Neural cell (in vitro differentiated cells): ENCODE measurements at regions not wholly inside any gene's neighbourhood (a gene's known extent, or its start where the extent isn't known, plus 50 kb on each side); places are given as distances from the start of the nearest gene placed in this dataset.

Experiments
- H2AFZ ChIP-seq: fragments of 200-600, 300-800 bp; sonication (generic), shearing (Covaris generic); 2 replicates; pipeline ENCODE4 v1.6.0; 2014; ENCODE audit warnings: low read depth, mild to moderate bottlenecking, antibody characterized with exemption, low read length, moderate library complexity
- H3F3A ChIP-seq: fragments of 200-600 bp; shearing (Covaris generic); 2 replicates; pipeline ENCODE4 v1.6.1; 2016; ENCODE audit warnings: mild to moderate bottlenecking, moderate library complexity, mixed read lengths, antibody characterized with exemption, low read length; ENCODE audit not compliant: insufficient read depth, poor library complexity, severe bottlenecking
- H3K27ac ChIP-seq: fragments of 200-600, 300-800 bp; sonication (generic), shearing (Covaris generic); 2 replicates; pipeline ENCODE4 v1.5.1; 2014; ENCODE audit warnings: mild to moderate bottlenecking, low read length, moderate library complexity
- H3K27me3 ChIP-seq: fragments of 300-800, 200-600 bp; sonication (generic), shearing (Covaris generic); 2 replicates; pipeline ENCODE4 v1.6.0; 2014; ENCODE audit warnings: mild to moderate bottlenecking, low read depth, low read length, moderate library complexity; ENCODE audit not compliant: insufficient read depth
- H3K36me3 ChIP-seq: fragments of 300-800, 200-600 bp; sonication (generic), shearing (Covaris generic); 2 replicates; pipeline ENCODE4 v1.5.1; 2014; ENCODE audit warnings: mild to moderate bottlenecking, antibody characterized with exemption, low read length, moderate library complexity; ENCODE audit not compliant: insufficient read depth
- H3K4me2 ChIP-seq: fragments of 300-800, 200-600 bp; sonication (generic), shearing (Covaris generic); 2 replicates; pipeline ENCODE4 v1.6.0; 2014; ENCODE audit warnings: mild to moderate bottlenecking, low read length
- H3K4me3 ChIP-seq: fragments of 300-800, 200-600 bp; sonication (generic), shearing (Covaris generic); 2 replicates; pipeline ENCODE4 v1.5.1; 2014; ENCODE audit warnings: mild to moderate bottlenecking, low read length, moderate library complexity
- H3K79me2 ChIP-seq: fragments of 200-600 bp; shearing (Covaris generic); replicated peaks from 2 replicates; pipeline ENCODE4 v1.6.0; 2014; ENCODE audit warnings: mild to moderate bottlenecking, low read length, moderate library complexity; ENCODE audit not compliant: insufficient read depth
- H3K9ac ChIP-seq: fragments of 300-800, 200-600 bp; sonication (generic), shearing (Covaris generic); 2 replicates; pipeline ENCODE4 v1.6.1; 2016; ENCODE audit warnings: mild to moderate bottlenecking, low read length, mixed read lengths
- H3K9me2 ChIP-seq: fragments of 200-600 bp; shearing (Covaris generic); 2 replicates; pipeline ENCODE4 v1.6.1; 2016; ENCODE audit warnings: mild to moderate bottlenecking, low read length, mixed read lengths; ENCODE audit not compliant: insufficient read depth
- H3K9me3 ChIP-seq: fragments of 200-600, 300-800 bp; sonication (generic), shearing (Covaris generic); 2 replicates; pipeline ENCODE4 v1.6.1; 2016; ENCODE audit warnings: mild to moderate bottlenecking, mixed run types, low read length, moderate library complexity, mixed read lengths
- H4K20me1 ChIP-seq: fragments of 200-600 bp; shearing (Covaris generic); 2 replicates; pipeline ENCODE4 v1.6.1; 2016; ENCODE audit warnings: mild to moderate bottlenecking, mixed run types; ENCODE audit not compliant: insufficient read depth
- EP300 ChIP-seq: fragments of 450-650 bp; conservative IDR thresholded peaks from 2 replicates; pipeline ENCODE4 v1.6.1; 2014; ENCODE audit warnings: antibody characterized with exemption, mild to moderate bottlenecking, moderate library complexity; ENCODE audit not compliant: poor library complexity, severe bottlenecking
- EZH2 ChIP-seq: fragments of 200-600, 300-800 bp; shearing (Covaris generic), sonication (generic); IDR thresholded peaks from 2 replicates; pipeline ENCODE4 v1.6.1; 2014; ENCODE audit warnings: antibody characterized with exemption, low read length, borderline replicate concordance, mild to moderate bottlenecking; ENCODE audit not compliant: insufficient read depth, poor library complexity, severe bottlenecking
- MXI1 ChIP-seq: fragments of 450-650 bp; conservative IDR thresholded peaks from 2 replicates; pipeline ENCODE4 v1.6.1; 2014; ENCODE audit warnings: antibody characterized with exemption, mild to moderate bottlenecking; ENCODE audit not compliant: poor library complexity, severe bottlenecking
- POLR2AphosphoS5 ChIP-seq: IDR thresholded peaks from 2 replicates; pipeline ENCODE4 v1.6.1; 2012
- RAD21 ChIP-seq: fragments of 450-650 bp; conservative IDR thresholded peaks from 2 replicates; pipeline ENCODE4 v1.6.1; 2014; ENCODE audit warnings: antibody characterized with exemption, mild to moderate bottlenecking, moderate library complexity
- REST ChIP-seq: IDR thresholded peaks from 2 replicates; pipeline ENCODE4 v1.6.1; 2012; ENCODE audit warnings: borderline replicate concordance
- SMC3 ChIP-seq: fragments of 450-650 bp; conservative IDR thresholded peaks from 2 replicates; pipeline ENCODE4 v1.6.1; 2014; ENCODE audit warnings: antibody characterized with exemption, mild to moderate bottlenecking, moderate library complexity; ENCODE audit not compliant: poor library complexity
- TAF1 ChIP-seq: IDR thresholded peaks from 2 replicates; pipeline ENCODE4 v1.6.1; 2012; ENCODE audit warnings: low read depth
- TF ChIP-seq, protein P1 (sequence below): fragments of 450-650 bp; IDR thresholded peaks from 2 replicates; pipeline ENCODE4 v1.5.1; 2014; ENCODE audit warnings: antibody characterized with exemption, mild to moderate bottlenecking, moderate library complexity; ENCODE audit not compliant: poor library complexity, severe bottlenecking

DNA sequence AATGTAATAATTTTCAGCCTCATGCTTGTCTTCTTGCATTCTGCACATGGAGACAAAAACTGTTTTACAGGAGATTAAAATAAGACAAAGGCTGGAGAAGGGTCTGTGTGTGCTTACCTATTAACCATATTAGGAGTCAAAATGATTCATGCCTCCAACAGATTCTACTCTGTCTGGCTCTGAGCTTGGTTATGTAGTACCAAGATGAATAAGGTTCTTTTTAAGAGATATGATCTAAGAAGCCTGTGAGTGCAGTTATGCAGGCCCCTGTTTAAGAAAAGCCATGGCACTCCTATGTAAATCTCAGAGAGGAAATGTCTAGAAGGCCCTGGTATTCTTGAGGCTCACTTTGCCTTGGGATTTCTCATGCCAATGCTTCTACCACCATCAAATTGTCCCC, 486.6 kb upstream of the CDH11 start:
- TF ChIP-seq REST (no peak), EZH2 (no peak), POLR2AphosphoS5 (no peak), EP300 (no peak), TAF1 (no peak), MXI1 (no peak), SMC3 (no peak), RAD21 (no peak)
- TF ChIP-seq, protein P1, sequence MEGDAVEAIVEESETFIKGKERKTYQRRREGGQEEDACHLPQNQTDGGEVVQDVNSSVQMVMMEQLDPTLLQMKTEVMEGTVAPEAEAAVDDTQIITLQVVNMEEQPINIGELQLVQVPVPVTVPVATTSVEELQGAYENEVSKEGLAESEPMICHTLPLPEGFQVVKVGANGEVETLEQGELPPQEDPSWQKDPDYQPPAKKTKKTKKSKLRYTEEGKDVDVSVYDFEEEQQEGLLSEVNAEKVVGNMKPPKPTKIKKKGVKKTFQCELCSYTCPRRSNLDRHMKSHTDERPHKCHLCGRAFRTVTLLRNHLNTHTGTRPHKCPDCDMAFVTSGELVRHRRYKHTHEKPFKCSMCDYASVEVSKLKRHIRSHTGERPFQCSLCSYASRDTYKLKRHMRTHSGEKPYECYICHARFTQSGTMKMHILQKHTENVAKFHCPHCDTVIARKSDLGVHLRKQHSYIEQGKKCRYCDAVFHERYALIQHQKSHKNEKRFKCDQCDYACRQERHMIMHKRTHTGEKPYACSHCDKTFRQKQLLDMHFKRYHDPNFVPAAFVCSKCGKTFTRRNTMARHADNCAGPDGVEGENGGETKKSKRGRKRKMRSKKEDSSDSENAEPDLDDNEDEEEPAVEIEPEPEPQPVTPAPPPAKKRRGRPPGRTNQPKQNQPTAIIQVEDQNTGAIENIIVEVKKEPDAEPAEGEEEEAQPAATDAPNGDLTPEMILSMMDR, result no peak
- Histone ChIP-seq H3K9me2 (no peaks in the 10 kb centered on the region), H3K4me3 (no peak overlapping the region), H3K9ac (no peak overlapping the region), H3K79me2 (no peaks in the 10 kb centered on the region), H3K36me3 (no peaks in the 10 kb centered on the region), H3K9me3 (no peaks in the 10 kb centered on the region), H3F3A (no peaks in the 10 kb centered on the region), H3K4me2 (no peak overlapping the region), H2AFZ (no peak overlapping the region), H4K20me1 (no peaks in the 10 kb centered on the region), H3K27ac (no peak overlapping the region), H3K27me3 (no peaks in the 10 kb centered on the region)

- Histone ChIP-seq H3K4me2 (no peak overlapping the region), H3K9me3 (no peaks in the 10 kb centered on the region), H3K36me3 (no peaks in the 10 kb centered on the region), H3K4me3 (no peak overlapping the region), H3F3A (no peaks in the 10 kb centered on the region), H3K79me2 (no peaks in the 10 kb centered on the region), H3K9me2 (no peaks in the 10 kb centered on the region), H4K20me1 (no peaks in the 10 kb centered on the region), H3K27ac (no peak overlapping the region), H2AFZ (no peak overlapping the region), H3K9ac (no peak overlapping the region), H3K27me3 (peaks cover 6% of the 10 kb centered on the region)
- TF ChIP-seq RAD21 (no peak), MXI1 (no peak), TAF1 (no peak), EP300 (no peak), SMC3 (no peak), POLR2AphosphoS5 (no peak), EZH2 (no peak), REST (no peak)
- TF ChIP-seq, protein P1, result no peak
Measured at GRCh38 chr16:65604771-65605170, 482.9 kb upstream of the CDH11 start.
